ENCODE measurements at regions not wholly inside any gene's neighbourhood (a gene's known extent, or its start where the extent isn't known, plus 50 kb on each side); places are given as distances from the start of the nearest gene placed in this dataset.

DNA sequence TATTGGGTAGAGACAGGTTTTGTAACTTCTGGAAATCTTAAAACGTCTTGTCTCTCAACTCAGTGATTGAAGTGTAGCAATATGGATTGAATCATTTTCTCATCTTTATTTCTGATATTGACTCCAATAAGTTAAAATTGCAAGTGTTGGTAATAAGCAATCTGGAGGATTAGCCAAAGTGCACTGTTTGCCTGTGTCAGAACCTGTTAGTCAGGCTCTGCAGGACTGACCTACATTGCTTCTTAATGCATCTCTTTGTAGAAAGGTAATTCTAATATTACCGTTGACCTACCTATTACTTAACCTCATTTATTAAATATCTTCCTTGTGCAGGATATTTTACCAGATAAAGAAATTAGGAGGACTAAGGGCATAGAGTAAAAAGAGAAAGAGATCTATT, 484.0 kb upstream of the CITED2 start:
- no peaks in the 10 kb centered on the region for H3K9me3 ChIP-seq (ENCODE audit: low read length)
- TF ChIP-seq EZH2 (IDR thresholded peaks at IDR 0.05; ENCODE audit: borderline replicate concordance, insufficient read depth, low read length, poor library complexity, severe bottlenecking) (no peak), RAD21 (conservative IDR thresholded peaks at IDR 0.05) (no peak), TAF1 (IDR thresholded peaks at IDR 0.05; ENCODE audit: low read depth) (no peak)
- no peaks in the 10 kb centered on the region for H4K20me1 ChIP-seq (ENCODE audit: insufficient read depth)
- no peaks in the 10 kb centered on the region for H3F3A ChIP-seq (ENCODE audit: insufficient read depth, low read length, poor library complexity, severe bottlenecking)
- no peaks in the 10 kb centered on the region for H3K27me3 ChIP-seq (ENCODE audit: insufficient read depth, low read depth, low read length)
- H3K27ac ChIP-seq (ENCODE audit: low read length), result no peak overlapping the region
- H3K9ac ChIP-seq (ENCODE audit: low read length), result no peak overlapping the region
- no peak overlapping the region for H3K4me3 ChIP-seq (ENCODE audit: low read length)
- no peaks in the 10 kb centered on the region for H3K36me3 ChIP-seq (ENCODE audit: insufficient read depth, low read length)
- no peaks in the 10 kb centered on the region for H3K79me2 ChIP-seq (replicated peaks; ENCODE audit: insufficient read depth, low read length)
- no peak overlapping the region for H2AFZ ChIP-seq (ENCODE audit: low read depth, low read length)
- no peak overlapping the region for H3K4me2 ChIP-seq (ENCODE audit: low read length)
- no peaks in the 10 kb centered on the region for H3K9me2 ChIP-seq (ENCODE audit: insufficient read depth, low read length)

DNA sequence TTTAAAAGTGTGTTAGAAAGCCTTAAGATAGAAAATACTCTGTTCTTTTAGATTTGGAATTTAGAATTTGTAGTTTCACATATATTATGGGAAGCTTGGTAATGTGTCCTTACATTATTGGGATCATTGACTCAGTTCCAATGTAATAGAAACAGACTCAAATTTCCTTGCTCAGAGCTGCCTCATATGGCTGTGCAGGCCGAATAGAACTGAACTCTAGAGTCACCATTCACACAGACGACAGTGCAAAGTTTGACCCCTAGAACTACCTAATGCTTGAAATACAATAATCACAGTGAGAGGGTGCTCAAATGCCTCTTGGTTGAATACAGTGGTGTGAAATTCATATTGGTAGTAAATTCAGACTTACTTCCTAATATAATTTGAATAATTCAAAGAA, 482.7 kb upstream of the CITED2 start:
- no peaks in the 10 kb centered on the region for H3K9me2 ChIP-seq (ENCODE audit: insufficient read depth, low read length)

More for the DNA sequence above, 482.7 kb upstream of the CITED2 start:
- H3K27ac ChIP-seq (ENCODE audit: low read length), result no peak overlapping the region
- no peak overlapping the region for H3K9ac ChIP-seq (ENCODE audit: low read length)
- H3K9me3 ChIP-seq (ENCODE audit: low read length), result no peaks in the 10 kb centered on the region
- no peaks in the 10 kb centered on the region for H3K27me3 ChIP-seq (ENCODE audit: insufficient read depth, low read depth, low read length)
- TF ChIP-seq TAF1 (IDR thresholded peaks at IDR 0.05; ENCODE audit: low read depth), result no peak
- TF ChIP-seq EZH2 (IDR thresholded peaks at IDR 0.05; ENCODE audit: borderline replicate concordance, insufficient read depth, low read length, poor library complexity, severe bottlenecking), result no peak
- TF ChIP-seq, protein P1, sequence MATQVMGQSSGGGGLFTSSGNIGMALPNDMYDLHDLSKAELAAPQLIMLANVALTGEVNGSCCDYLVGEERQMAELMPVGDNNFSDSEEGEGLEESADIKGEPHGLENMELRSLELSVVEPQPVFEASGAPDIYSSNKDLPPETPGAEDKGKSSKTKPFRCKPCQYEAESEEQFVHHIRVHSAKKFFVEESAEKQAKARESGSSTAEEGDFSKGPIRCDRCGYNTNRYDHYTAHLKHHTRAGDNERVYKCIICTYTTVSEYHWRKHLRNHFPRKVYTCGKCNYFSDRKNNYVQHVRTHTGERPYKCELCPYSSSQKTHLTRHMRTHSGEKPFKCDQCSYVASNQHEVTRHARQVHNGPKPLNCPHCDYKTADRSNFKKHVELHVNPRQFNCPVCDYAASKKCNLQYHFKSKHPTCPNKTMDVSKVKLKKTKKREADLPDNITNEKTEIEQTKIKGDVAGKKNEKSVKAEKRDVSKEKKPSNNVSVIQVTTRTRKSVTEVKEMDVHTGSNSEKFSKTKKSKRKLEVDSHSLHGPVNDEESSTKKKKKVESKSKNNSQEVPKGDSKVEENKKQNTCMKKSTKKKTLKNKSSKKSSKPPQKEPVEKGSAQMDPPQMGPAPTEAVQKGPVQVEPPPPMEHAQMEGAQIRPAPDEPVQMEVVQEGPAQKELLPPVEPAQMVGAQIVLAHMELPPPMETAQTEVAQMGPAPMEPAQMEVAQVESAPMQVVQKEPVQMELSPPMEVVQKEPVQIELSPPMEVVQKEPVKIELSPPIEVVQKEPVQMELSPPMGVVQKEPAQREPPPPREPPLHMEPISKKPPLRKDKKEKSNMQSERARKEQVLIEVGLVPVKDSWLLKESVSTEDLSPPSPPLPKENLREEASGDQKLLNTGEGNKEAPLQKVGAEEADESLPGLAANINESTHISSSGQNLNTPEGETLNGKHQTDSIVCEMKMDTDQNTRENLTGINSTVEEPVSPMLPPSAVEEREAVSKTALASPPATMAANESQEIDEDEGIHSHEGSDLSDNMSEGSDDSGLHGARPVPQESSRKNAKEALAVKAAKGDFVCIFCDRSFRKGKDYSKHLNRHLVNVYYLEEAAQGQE (IDR thresholded peaks at IDR 0.05; ENCODE audit: borderline replicate concordance), result no peak
- TF ChIP-seq, protein P2, sequence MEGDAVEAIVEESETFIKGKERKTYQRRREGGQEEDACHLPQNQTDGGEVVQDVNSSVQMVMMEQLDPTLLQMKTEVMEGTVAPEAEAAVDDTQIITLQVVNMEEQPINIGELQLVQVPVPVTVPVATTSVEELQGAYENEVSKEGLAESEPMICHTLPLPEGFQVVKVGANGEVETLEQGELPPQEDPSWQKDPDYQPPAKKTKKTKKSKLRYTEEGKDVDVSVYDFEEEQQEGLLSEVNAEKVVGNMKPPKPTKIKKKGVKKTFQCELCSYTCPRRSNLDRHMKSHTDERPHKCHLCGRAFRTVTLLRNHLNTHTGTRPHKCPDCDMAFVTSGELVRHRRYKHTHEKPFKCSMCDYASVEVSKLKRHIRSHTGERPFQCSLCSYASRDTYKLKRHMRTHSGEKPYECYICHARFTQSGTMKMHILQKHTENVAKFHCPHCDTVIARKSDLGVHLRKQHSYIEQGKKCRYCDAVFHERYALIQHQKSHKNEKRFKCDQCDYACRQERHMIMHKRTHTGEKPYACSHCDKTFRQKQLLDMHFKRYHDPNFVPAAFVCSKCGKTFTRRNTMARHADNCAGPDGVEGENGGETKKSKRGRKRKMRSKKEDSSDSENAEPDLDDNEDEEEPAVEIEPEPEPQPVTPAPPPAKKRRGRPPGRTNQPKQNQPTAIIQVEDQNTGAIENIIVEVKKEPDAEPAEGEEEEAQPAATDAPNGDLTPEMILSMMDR (IDR thresholded peaks at IDR 0.05; ENCODE audit: poor library complexity, severe bottlenecking), result no peak
- no peak for TF ChIP-seq MXI1 (conservative IDR thresholded peaks at IDR 0.05; ENCODE audit: poor library complexity, severe bottlenecking)
- TF ChIP-seq SMC3 (conservative IDR thresholded peaks at IDR 0.05; ENCODE audit: poor library complexity), result no peak
- TF ChIP-seq RAD21 (conservative IDR thresholded peaks at IDR 0.05), result no peak
- no peak for TF ChIP-seq POLR2AphosphoS5 (IDR thresholded peaks at IDR 0.05)
- no peak for TF ChIP-seq EP300 (conservative IDR thresholded peaks at IDR 0.05; ENCODE audit: poor library complexity, severe bottlenecking)
- no peaks in the 10 kb centered on the region for H3K36me3 ChIP-seq (ENCODE audit: insufficient read depth, low read length)
- no peak overlapping the region for H3K4me2 ChIP-seq (ENCODE audit: low read length)
- no peak overlapping the region for H2AFZ ChIP-seq (ENCODE audit: low read depth, low read length)
- H3K79me2 ChIP-seq (replicated peaks; ENCODE audit: insufficient read depth, low read length), result no peaks in the 10 kb centered on the region
- H3K4me3 ChIP-seq (ENCODE audit: low read length), result no peak overlapping the region
- no peaks in the 10 kb centered on the region for H3F3A ChIP-seq (ENCODE audit: insufficient read depth, low read length, poor library complexity, severe bottlenecking)
- no peaks in the 10 kb centered on the region for H4K20me1 ChIP-seq (ENCODE audit: insufficient read depth)

Measured in neural cell (in vitro differentiated cells).